HG03039 (cell line): ENCODE measurements at regions not wholly inside any gene's neighbourhood (a gene's known extent, or its start where the extent isn't known, plus 50 kb on each side); places are given as distances from the start of the nearest gene placed in this dataset.
"Not testable (repeated sequence)": the region's sequence is repeated elsewhere in the genome, so short reads cannot be mapped to it uniquely, and the experiment has no call there.

ENCODE experiments used
- ATAC-seq: cut with Tn5 transposase; IDR thresholded peaks from one replicate; pipeline ENCODE4 v1.9.1; 2021; ENCODE audit warnings: mild to moderate bottlenecking, moderate library complexity; ENCODE audit not compliant: unreplicated experiment

DNA sequence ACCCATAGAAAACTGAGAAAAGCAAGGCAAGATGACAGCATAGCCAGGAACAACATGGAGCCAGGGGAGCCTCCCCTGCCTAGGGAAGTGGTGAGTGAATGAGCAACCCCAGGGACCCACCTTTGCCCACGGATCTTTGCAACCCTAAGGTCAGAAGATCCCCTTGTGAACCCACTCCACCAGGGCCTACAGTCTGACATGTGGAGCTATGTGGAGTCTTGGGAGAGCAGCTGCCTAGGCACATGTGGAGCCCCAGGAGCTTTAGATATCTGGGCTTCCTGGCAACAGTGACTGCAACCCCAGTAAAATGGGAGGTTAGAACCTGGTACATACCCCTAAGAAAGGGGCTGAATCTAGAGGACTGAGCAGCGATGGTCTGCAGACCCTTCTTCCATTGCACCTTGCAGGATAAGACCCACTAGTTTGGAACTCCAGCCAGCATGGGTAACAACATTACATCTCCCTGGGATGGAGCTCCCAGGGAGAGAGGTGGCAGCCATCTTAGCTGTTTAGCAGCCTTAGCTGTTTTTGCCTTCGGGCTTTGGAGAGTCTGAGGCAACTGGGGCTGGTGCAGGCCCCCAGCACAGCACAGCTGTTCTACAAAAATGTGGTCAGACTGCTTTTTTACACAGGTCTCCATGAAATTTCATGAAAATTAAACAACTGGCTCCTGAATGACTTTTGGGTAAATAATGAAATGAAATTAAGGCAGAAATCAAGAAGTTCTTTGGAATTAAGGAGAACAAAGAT lies 104.7 kb upstream of the TRIM2 start:
- ATAC-seq = no peak

DNA sequence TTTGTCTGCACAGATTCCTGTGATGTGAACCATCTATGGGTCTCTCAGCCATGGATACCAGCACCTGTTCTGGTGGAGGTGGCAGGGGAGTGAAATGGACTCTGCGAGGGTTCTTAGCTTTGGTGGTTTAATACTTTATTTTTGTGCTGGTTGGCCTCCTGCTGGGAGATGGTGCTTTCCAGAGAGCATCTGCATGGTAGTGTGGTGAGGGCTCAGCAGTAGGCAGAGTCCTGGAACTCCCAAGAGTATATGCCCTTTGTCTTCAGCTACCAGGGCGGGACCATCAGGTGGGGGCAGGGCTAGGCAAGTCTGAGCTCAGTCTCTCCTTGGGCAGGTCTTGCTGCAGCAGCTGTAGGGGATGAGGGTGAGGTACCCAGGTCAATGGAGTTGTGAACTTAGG lies 97.5 kb upstream of the TRIM2 start:
- not testable (repeated sequence) for ATAC-seq

- ATAC-seq = no peak
Observed at GRCh38 chr4:153107246-153107645, 97.0 kb upstream of the TRIM2 start.

GRCh38 chr4:153109296-153109849 lies 94.9 kb upstream of the TRIM2 start:
- no peak for ATAC-seq

DNA sequence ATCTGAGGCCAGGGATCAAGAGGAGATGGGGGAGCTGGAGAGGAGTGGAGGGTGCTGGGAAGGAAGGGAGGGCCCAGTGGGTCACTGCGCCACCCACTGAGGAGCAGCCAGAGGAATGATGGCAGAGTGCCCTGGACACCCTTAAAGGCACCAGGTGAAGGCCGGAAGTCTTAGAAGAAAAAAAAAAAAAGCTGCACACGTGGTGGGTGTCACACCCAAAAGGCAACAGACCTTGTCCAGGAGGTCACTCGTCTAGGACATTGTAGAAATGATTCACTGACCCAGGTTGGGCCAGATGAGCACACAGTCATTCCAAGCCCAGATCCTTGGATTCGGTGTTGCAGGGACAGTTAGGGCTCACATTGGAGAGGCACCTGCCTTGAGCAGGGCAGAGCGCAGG lies 93.5 kb upstream of the TRIM2 start:
- no peak for ATAC-seq

DNA sequence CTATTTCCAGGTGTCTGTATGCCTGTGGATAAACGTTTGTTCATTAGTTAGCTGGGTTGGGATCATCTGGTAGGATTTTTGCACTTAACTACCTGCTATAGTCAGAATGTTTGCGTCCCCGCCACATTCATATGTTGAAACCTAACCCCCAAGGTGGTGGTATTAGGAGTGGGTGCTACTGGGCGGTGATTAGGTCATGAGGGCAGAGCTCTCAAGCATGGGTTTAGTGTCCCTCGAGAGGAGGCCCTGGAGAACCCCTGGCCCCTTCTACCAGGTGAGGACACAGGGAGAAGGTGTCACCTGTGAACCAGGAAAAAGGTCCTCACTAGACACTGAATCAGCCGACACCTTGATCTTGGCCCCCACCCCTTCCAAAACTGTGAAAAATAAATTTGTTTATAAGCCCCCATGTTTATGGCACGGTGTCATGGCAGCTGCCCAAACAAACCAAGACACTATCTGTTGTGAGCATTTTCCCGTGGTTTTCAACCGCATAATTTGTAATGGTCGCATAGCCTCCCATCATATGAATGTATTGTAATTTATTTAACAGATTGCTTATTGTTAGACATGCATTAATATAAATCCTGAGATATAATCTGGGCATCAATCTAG lies 92.7 kb upstream of the TRIM2 start:
- ATAC-seq = no peak

DNA sequence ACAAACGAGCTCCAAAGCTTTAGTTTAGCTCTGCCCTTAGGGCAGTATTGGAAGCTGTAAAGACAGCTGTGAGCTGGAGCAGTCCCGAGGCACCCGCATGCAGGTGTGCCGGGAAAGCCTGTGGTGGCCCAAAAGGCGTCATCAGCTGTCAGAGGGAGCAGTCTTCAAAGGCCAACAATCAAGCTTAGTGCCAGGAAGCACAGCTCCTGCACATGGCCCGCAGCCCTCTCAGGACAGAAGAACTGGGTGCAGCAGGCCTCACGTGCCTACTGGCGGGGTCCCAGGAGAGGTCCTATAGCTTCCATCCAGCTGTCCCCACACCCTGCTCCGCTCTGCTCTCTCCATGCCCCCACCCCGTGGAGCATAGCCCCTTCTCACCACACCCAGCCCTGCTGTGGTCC lies 92.2 kb upstream of the TRIM2 start:
- no peak for ATAC-seq

GRCh38 chr4:153113061-153113837 lies 91.0 kb upstream of the TRIM2 start:
- ATAC-seq = no peak

DNA sequence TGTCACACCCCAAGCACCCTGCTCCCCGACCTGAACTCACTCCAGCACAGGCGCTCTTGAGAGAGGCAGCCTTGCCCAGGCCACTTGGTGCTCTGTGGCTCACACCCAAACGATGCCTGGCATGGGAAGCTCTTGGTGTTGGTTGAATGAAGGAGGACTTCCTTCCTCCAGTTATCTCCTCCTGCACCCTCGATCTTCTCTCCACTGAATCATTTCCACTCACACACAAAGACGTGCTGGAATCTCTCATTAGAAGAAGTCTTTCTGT lies 90.5 kb upstream of the TRIM2 start:
- ATAC-seq = no peak

DNA sequence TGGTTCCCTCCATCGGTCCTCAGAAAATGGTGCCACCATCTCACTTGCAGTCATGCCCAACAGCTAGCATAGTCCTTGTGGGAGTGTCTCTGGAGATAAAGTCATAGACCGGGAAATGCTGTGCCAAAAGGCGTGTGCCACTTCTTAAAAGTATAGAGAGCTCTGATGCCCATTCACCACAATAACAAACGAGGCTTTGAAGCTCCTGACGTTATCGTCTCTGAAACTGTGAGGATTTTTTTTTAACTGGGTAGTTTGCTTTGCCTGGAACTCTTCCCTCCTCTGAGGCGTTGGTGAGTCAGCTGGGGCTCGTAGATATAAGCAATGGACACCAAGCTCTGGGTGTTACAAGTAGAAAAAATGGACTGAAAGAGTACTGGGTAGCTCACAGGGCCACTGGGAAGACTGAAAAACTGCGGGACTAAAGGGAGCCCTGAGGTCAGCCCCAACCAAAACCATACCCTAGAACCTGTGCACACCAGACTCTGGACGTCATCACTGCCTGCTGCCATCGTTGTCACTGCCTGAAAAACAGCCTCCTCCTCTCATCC lies 89.4 kb upstream of the TRIM2 start:
- ATAC-seq = no peak

DNA sequence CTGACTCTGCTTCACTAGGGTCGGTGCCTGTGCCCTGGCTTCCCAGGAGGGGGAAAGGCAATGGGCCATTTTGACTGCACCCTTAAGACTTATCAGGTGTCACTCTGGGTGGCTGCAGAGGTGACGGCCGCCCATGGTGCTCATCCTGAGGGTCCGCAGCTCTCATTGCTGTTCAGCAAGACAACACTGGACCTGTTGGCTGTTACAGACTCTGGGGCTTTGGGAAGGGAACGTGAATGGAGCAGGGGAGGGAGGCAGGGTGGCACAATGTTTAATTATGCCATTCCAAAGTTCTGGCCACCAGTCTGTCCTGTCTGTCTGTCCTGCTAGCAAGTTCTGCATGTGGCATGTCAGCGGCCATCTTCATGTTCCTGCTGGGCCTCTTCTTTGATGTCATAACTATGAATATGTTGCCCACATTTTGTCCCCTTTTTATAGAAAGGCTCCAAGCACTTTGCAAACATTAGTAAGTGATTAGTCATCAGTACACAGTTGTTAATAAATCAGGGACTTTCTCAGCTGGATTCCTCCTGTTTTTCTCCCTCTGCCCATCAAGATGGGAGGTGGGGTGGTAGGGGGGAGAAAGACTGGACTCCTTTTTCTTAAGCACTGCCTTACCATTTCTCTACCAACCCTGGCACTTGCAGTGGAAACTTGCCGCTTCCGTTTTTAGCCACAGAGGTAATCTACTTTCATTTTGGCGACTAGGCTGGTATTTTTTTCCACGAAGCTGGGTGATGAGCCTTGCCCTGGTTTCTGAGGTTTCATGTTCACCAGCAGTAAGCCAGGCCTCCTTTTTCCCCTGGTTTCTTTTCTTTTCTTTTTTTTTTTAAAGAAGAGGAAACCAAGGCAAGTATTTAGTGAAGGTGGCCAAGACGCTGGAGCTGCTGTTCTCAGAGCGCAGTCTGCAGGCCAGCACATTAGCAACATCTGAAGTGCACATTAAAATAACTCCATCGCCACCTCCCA lies 88.6 kb upstream of the TRIM2 start:
- peak; percentile 58 for ATAC-seq

DNA sequence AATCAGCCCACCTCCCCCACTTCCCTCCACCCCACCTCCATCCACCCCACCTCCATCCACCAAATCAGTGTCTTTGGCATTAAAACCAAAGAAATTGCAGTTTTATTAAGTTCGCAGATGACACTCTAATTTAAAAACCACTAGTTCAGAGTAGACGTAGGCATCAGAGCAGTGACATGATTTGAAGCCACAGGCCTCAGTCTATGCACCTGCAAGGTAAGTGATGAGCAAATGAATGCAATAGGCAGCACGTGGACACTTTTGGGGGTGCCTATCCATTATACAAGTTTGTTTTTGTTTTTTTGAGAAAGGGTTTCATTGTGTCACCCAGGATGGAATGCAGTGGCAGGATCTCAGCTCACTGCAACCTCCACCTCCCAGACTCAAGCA lies 88.0 kb upstream of the TRIM2 start:
- ATAC-seq = no peak

DNA sequence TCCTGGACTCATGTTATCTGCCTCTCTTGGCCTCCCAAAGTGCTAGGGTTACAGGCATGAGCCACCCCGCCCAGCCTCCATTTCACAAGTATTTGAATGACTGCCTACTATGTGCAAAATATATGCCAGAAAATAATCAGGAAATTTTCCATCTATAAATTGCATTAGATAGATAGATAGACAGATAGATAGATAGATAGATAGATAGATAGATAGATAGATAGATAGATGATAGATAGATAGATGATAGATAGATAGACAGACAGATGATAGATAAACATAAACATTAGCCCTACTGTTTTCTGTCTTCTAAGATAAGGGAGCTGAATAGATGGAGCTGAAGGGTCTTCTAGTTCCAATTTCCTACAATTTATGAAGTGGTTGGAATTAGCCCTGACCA lies 87.4 kb upstream of the TRIM2 start:
- ATAC-seq = no peak

- no peak for ATAC-seq
Observed at GRCh38 chr4:153117554-153117953, 86.7 kb upstream of the TRIM2 start.

- ATAC-seq = no peak
Observed at GRCh38 chr4:153119626-153120025, 84.6 kb upstream of the TRIM2 start.

DNA sequence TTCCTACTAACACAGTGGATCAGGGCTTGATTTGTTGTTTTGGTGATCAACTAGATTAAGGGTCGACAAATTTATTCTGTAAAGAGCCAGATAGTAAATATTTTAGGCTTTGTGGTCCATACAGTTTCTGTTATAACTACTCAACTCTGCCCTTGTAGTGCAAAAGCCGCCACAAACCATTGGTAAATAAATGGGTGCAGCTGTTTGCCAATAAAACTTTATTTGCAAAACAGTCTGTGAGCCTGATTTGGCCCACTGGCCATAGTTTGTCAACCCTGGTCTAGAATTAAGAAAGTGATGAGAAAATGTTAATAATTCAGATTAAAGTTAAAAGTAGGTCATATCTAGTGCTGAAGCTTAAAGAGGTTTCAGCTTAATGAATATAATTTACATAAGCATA lies 84.0 kb upstream of the TRIM2 start:
- no peak for ATAC-seq

GRCh38 chr4:153122855-153123254 lies 81.4 kb upstream of the TRIM2 start:
- no peak for ATAC-seq

DNA sequence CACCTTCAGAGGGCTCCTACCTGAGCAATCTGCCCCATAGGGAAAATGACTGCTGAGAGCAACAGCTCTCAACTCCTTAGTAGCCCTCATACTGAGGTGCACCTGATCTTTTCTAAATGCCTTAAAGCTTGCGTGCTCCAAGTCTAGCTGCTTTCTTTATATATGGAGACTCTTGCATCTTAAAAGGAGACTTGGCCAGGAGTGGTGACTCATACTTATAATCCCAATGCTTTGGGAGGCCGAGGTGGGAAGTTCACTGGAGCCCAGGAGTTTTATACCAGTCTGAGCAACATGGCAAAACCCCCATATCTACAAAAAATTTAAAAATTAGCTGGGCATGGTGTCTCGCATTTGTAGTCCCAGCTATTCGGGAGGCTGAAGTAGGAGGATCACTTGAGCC lies 78.1 kb upstream of the TRIM2 start:
- no peak for ATAC-seq

- ATAC-seq = peak; percentile 66
Observed at GRCh38 chr4:153127760-153128494, 76.3 kb upstream of the TRIM2 start.

- ATAC-seq = no peak
Observed at GRCh38 chr4:153131596-153131995, 72.6 kb upstream of the TRIM2 start.
